ENCODE measurements at regions not wholly inside any gene's neighbourhood (a gene's known extent, or its start where the extent isn't known, plus 50 kb on each side); places are given as distances from the start of the nearest gene placed in this dataset.

GRCh38 chr11:80620867-80621266 lies 1180.0 kb upstream of the TENM4 start:
- no peak overlapping the region for H3K23ac ChIP-seq (ENCODE audit: low read depth, low read length)
- in situ Hi-C loops (cut with MboI; ENCODE audit: low sequenced_read_pairs): no loop called here
- H3K4me3 ChIP-seq (ENCODE audit: insufficient read depth, low read depth, low read length): no peak overlapping the region
- no peak overlapping the region for H2AK9ac ChIP-seq (replicated peaks; ENCODE audit: low read depth, low read length, poor library complexity)
- no peak overlapping the region for H2BK120ac ChIP-seq (ENCODE audit: low read depth, low read length)
- dilution Hi-C loops (cut with HindIII; ENCODE audit: low sequenced_read_pairs, unreplicated experiment): no loop called here
- no peaks in the 10 kb centered on the region for H3K4me1 ChIP-seq (ENCODE audit: control insufficient read depth, insufficient read depth, low read length)
- H4K20me1 ChIP-seq (ENCODE audit: insufficient read depth, low read length): no peaks in the 10 kb centered on the region
- no peaks in the 10 kb centered on the region for H3K27me3 ChIP-seq (ENCODE audit: control insufficient read depth, insufficient read depth, low read length)
- no peaks in the 10 kb centered on the region for H3K36me3 ChIP-seq (ENCODE audit: control insufficient read depth, insufficient read depth, low read length)
- no peaks in the 10 kb centered on the region for H3K79me1 ChIP-seq (ENCODE audit: low read depth in 1 of 2, low read length in 2 of 2)
- no TSS peak for BruUV-seq (replicated peaks)
- POLR2A ChIA-PET (ENCODE audit: unreplicated experiment): no interaction called here
- no peak overlapping the region for H4K8ac ChIP-seq (ENCODE audit: low read depth in 2 of 2, low read length in 2 of 2)
- no peak overlapping the region for H4K91ac ChIP-seq (ENCODE audit: insufficient read depth, low read depth, low read length)
- TF ChIP-seq ELK1 (IDR thresholded peaks at IDR 0.05; ENCODE audit: borderline replicate concordance, low read depth, low read length) (no peak), MXI1 (IDR thresholded peaks at IDR 0.05; ENCODE audit: borderline replicate concordance, low read depth, low read length) (no peak), NFE2L2 (IDR thresholded peaks at IDR 0.05; ENCODE audit: low read depth, low read length) (no peak), RAD21 (IDR thresholded peaks at IDR 0.05; ENCODE audit: low read length) (no peak), SMC3 (IDR thresholded peaks at IDR 0.05; ENCODE audit: low read depth, low read length) (no peak), CEBPB (IDR thresholded peaks at IDR 0.05; ENCODE audit: low read depth, low read length) (no peak), RCOR1 (IDR thresholded peaks at IDR 0.05; ENCODE audit: insufficient replicate concordance, low read length) (no peak), USF2 (IDR thresholded peaks at IDR 0.05; ENCODE audit: low read depth, low read length) (no peak), MAZ (IDR thresholded peaks at IDR 0.05; ENCODE audit: borderline replicate concordance, low read depth, low read length) (no peak), MAFK (IDR thresholded peaks at IDR 0.05; ENCODE audit: low read depth, low read length) (no peak), RFX5 (IDR thresholded peaks at IDR 0.05; ENCODE audit: low read depth, low read length) (no peak), FOS (IDR thresholded peaks at IDR 0.05; ENCODE audit: low read depth, low read length) (no peak), CTCF (conservative IDR thresholded peaks at IDR 0.05; ENCODE audit: low read depth, low read length) (no peak), CHD1 (IDR thresholded peaks at IDR 0.05; ENCODE audit: low read depth, low read length) (no peak), BHLHE40 (IDR thresholded peaks at IDR 0.05; ENCODE audit: low read depth, low read length) (no peak), POLR2A (IDR thresholded peaks at IDR 0.05; ENCODE audit: low read depth, low read length) (no peak)
- DNase-seq (no peak), ATAC-seq (ENCODE audit: low read depth) (no peak)
- H3K4me2 ChIP-seq (ENCODE audit: low read depth, low read length): no peak overlapping the region
- H3K27ac ChIP-seq (ENCODE audit: insufficient read depth, low read length): no peak overlapping the region
- H3K18ac ChIP-seq (ENCODE audit: low read depth, low read length): no peak overlapping the region
- H2BK15ac ChIP-seq (ENCODE audit: low read depth, low read length): no peak overlapping the region
- no peak overlapping the region for H2BK20ac ChIP-seq (ENCODE audit: low read depth, low read length)
- no peaks in the 10 kb centered on the region for H3K9me1 ChIP-seq (ENCODE audit: insufficient read depth, low read length)
- CTCF ChIA-PET: no interaction called here
- H3K14ac ChIP-seq (replicated peaks; ENCODE audit: low read depth, low read length): no peak overlapping the region
- H2AK5ac ChIP-seq (ENCODE audit: low read depth, low read length): no peak overlapping the region
- H3K56ac ChIP-seq (ENCODE audit: extremely low read depth, insufficient read depth, low read length): no peak overlapping the region
- no peak overlapping the region for H3K4ac ChIP-seq (ENCODE audit: low read depth, low read length)
- no peak overlapping the region for H3K9ac ChIP-seq (ENCODE audit: low read depth, low read length)
- intact Hi-C loops (cut with micrococcal nuclease): no loop called here
- WGBS, 2 experiments (ENCODE audit: extremely low coverage in 2 of 2, insufficient read length in 1 of 2): no CpG with 5 or more reads among the region's 2 CpGs
- H4K5ac ChIP-seq (ENCODE audit: low read depth, low read length): no peak overlapping the region
- no peaks in the 10 kb centered on the region for H3K9me3 ChIP-seq (ENCODE audit: control insufficient read depth, insufficient read depth, low read length)
- H2BK5ac ChIP-seq (ENCODE audit: low read depth, low read length, poor library complexity, severe bottlenecking): no peak overlapping the region
- H2AFZ ChIP-seq (replicated peaks; ENCODE audit: low read length, poor library complexity): no peak overlapping the region
